ENCODE measurements at regions not wholly inside any gene's neighbourhood (a gene's known extent, or its start where the extent isn't known, plus 50 kb on each side); places are given as distances from the start of the nearest gene placed in this dataset.

- TF ChIP-seq POLR2A (IDR thresholded peaks at IDR 0.05; ENCODE audit: low read depth, low read length) (no peak), POLR2AphosphoS5 (IDR thresholded peaks at IDR 0.05; ENCODE audit: low read depth, low read length) (no peak)
Observed at GRCh38 chr5:6080436-6080835, 297.9 kb downstream of the MED10 start.

All from GM12892 (cell line).